ENCODE measurements at regions not wholly inside any gene's neighbourhood (a gene's known extent, or its start where the extent isn't known, plus 50 kb on each side); places are given as distances from the start of the nearest gene placed in this dataset.

GRCh38 chr5:89988998-89989655 is 420.4 kb downstream of the CETN3 start:
- no peak for DNase-seq (ENCODE audit: low spot score)

- DNase-seq (ENCODE audit: low spot score): no peak
These were observed 421.3 kb downstream of the CETN3 start for GRCh38 chr5:89988129-89988810.

GRCh38 chr5:89983216-89983615 is 426.3 kb downstream of the CETN3 start:
- no peak for DNase-seq (ENCODE audit: low spot score)

- no peak for DNase-seq (ENCODE audit: low spot score)
These were observed 427.4 kb downstream of the CETN3 start for GRCh38 chr5:89981878-89982773.

- DNase-seq (ENCODE audit: low spot score): no peak
These were observed 428.5 kb downstream of the CETN3 start for GRCh38 chr5:89981021-89981420.

GRCh38 chr5:89973516-89973915 is 436.0 kb downstream of the CETN3 start:
- DNase-seq (ENCODE audit: low spot score): no peak

GRCh38 chr5:89972901-89973300 is 436.7 kb downstream of the CETN3 start:
- DNase-seq (ENCODE audit: low spot score): no peak

GRCh38 chr5:89968958-89969381 is 440.6 kb downstream of the CETN3 start:
- no peak for DNase-seq (ENCODE audit: low spot score)

GRCh38 chr5:89967771-89968444 is 441.6 kb downstream of the CETN3 start:
- no peak for DNase-seq (ENCODE audit: low spot score)

- DNase-seq (ENCODE audit: low spot score): no peak
These were observed 452.7 kb downstream of the CETN3 start for GRCh38 chr5:89956838-89957237.

- DNase-seq (ENCODE audit: low spot score): no peak
These were observed 454.6 kb downstream of the CETN3 start for GRCh38 chr5:89954916-89955315.

GRCh38 chr5:89951876-89952275 is 457.7 kb downstream of the CETN3 start:
- no peak for DNase-seq (ENCODE audit: low spot score)

GRCh38 chr5:89950234-89950633 is 459.3 kb downstream of the CETN3 start:
- DNase-seq (ENCODE audit: low spot score): no peak

- DNase-seq (ENCODE audit: low spot score): no peak
These were observed 460.6 kb downstream of the CETN3 start for GRCh38 chr5:89948977-89949376.

GRCh38 chr5:89946916-89947315 is 462.6 kb downstream of the CETN3 start:
- no peak for DNase-seq (ENCODE audit: low spot score)

- DNase-seq (ENCODE audit: low spot score): no peak
These were observed 463.0 kb downstream of the CETN3 start for GRCh38 chr5:89946508-89946907.

GRCh38 chr5:89942171-89942570 is 467.4 kb downstream of the CETN3 start:
- DNase-seq (ENCODE audit: low spot score): no peak

- DNase-seq (ENCODE audit: low spot score): no peak
These were observed 473.0 kb downstream of the CETN3 start for GRCh38 chr5:89936576-89936975.

GRCh38 chr5:89934069-89934468 is 475.5 kb downstream of the CETN3 start:
- DNase-seq (ENCODE audit: low spot score): no peak

GRCh38 chr5:89932771-89933181 is 476.8 kb downstream of the CETN3 start:
- DNase-seq (ENCODE audit: low spot score): no peak

GRCh38 chr5:89930591-89931392 is 478.8 kb downstream of the CETN3 start:
- no peak for DNase-seq (ENCODE audit: low spot score)

Measured in HuH-7 (cell line).